Erythroblast (primary cell): ENCODE measurements at regions not wholly inside any gene's neighbourhood (a gene's known extent, or its start where the extent isn't known, plus 50 kb on each side); places are given as distances from the start of the nearest gene placed in this dataset.

Experiments used
- GATA1 ChIP-seq: IDR thresholded peaks from 2 replicates; pipeline ENCODE4 v1.6.1; 2011; ENCODE audit warnings: low read depth, mild to moderate bottlenecking, control low read depth, low read length, moderate library complexity
- POLR2A ChIP-seq: IDR thresholded peaks from 2 replicates; pipeline ENCODE4 v1.6.1; 2011; ENCODE audit warnings: mild to moderate bottlenecking, low read length

GRCh38 chr1:204777591-204777990, 92.1 kb upstream of the LRRN2 start:
- TF ChIP-seq POLR2A: no peak
- no peak for TF ChIP-seq GATA1
